Activated T-cell treated with anti-CD3 and anti-CD28 coated beads, Interleukin-2, amount 50 U/mL, for 72 hours (primary cell): ENCODE measurements at regions not wholly inside any gene's neighbourhood (a gene's known extent, or its start where the extent isn't known, plus 50 kb on each side); places are given as distances from the start of the nearest gene placed in this dataset.
"Not testable (repeated sequence)": the region's sequence is repeated elsewhere in the genome, so short reads cannot be mapped to it uniquely, and the experiment has no call there.

Source experiments
- ATAC-seq, 2 donors: fragments of 150-1000 bp; cut with Tn5 transposase; replicated peaks in 1 of 2; 2 replicates each; pipeline ENCODE4 v1.10.0; 2021; ENCODE audit warnings: moderate library complexity in 2 of 2, mild to moderate bottlenecking in 1 of 2
- DNase-seq, 2 donors: peaks; one replicate each; pipeline ENCODE4 v3.0.0; 2021 to 2022; ENCODE audit warnings: mixed read lengths in 1 of 2
- H3K27ac Mint-ChIP-seq: one replicate; pipeline ENCODE4 v1.8.0; 2022; ENCODE audit warnings: mild to moderate bottlenecking, moderate library complexity, mixed read lengths
- H3K27me3 Mint-ChIP-seq: one replicate; pipeline ENCODE4 v1.8.0; 2022; ENCODE audit warnings: low read depth, mixed read lengths
- H3K36me3 Mint-ChIP-seq, 2 donors: one replicate each; pipeline ENCODE4 v1.8.0; 2022; ENCODE audit warnings: mixed read lengths in 2 of 2, mild to moderate bottlenecking in 1 of 2; ENCODE audit not compliant: insufficient read depth in 2 of 2
- H3K4me1 Mint-ChIP-seq: one replicate; pipeline ENCODE4 v1.8.0; 2022; ENCODE audit warnings: low read depth, mixed read lengths
- H3K4me3 Mint-ChIP-seq, 2 donors: one replicate each; pipeline ENCODE4 v1.8.0; 2022; ENCODE audit warnings: mild to moderate bottlenecking in 2 of 2, mixed read lengths in 2 of 2, moderate library complexity in 2 of 2
- H3K9me3 Mint-ChIP-seq, 2 donors: one replicate each; pipeline ENCODE4 v1.8.0; 2022; ENCODE audit warnings: mixed read lengths in 2 of 2

DNA sequence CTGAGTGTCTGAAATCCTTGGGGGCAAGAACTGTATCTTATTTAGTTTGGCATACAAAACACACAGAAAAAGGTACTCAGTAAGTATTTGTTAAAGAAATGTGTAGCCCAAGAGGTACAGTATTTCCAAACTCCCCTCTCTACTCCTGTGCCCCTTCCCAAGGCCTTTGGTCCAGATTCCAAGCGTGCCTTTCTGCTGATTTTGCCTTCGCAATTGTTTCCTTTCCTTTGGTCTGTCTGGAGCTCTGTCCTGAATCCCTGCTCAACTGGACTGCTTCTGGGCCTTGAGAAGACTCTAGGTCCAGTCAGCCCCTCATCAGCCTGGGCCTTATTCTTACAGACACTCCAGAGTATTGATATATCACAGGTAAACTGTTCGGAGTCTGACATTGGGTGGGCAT, 122.2 kb upstream of the SYNCRIP start:
- Mint-ChIP-seq H3K27ac (no peak overlapping the region), H3K9me3 (no peaks in the 10 kb centered on the region), H3K4me3 (no peak overlapping the region), H3K27me3 (peaks cover 32% of the 10 kb centered on the region), H3K4me1 (no peaks in the 10 kb centered on the region), H3K36me3 (peaks cover 0 to 1% of the 10 kb centered on the region in 2 donors)
- DNase-seq (no peak), ATAC-seq (no peak)

DNA sequence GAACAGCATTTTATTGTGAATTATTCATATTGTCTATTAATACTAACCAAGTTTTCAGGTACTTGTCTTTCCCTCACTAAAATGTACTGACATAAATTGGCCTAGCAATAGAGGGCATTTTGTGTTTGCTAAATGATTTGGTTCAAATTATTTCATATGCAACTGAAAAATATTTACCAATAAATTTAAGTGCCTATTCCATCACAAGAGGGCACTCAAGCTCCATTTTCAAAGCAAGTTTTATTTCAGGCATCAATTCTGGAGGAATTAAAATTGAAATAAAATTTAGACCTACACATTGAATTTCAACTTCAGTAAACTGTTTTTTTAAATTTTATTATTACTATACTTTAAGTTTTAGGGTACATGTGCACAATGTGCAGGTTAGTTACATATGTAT, 114.3 kb upstream of the SYNCRIP start:
- no peaks in the 10 kb centered on the region for H3K9me3 Mint-ChIP-seq
- DNase-seq (no peak), ATAC-seq (no peak)
- H3K36me3 Mint-ChIP-seq: peaks cover 0 to 1% of the 10 kb centered on the region in 2 donors
- no peak overlapping the region for H3K27ac Mint-ChIP-seq
- H3K27me3 Mint-ChIP-seq: peaks cover 15% of the 10 kb centered on the region
- no peak overlapping the region for H3K4me3 Mint-ChIP-seq
- H3K4me1 Mint-ChIP-seq: no peaks in the 10 kb centered on the region

- DNase-seq (no peak), ATAC-seq (no peak)
- Mint-ChIP-seq H3K27me3 (peaks cover 11% of the 10 kb centered on the region), H3K27ac (no peak overlapping the region), H3K4me1 (no peaks in the 10 kb centered on the region), H3K4me3 (no peak overlapping the region), H3K9me3 (no peaks in the 10 kb centered on the region), H3K36me3 (no peaks in the 10 kb centered on the region)
Measured at GRCh38 chr6:85754894-85755293, 112.2 kb upstream of the SYNCRIP start.

GRCh38 chr6:85752602-85753001, 109.9 kb upstream of the SYNCRIP start:
- no peak overlapping the region for H3K4me3 Mint-ChIP-seq
- H3K4me1 Mint-ChIP-seq: no peaks in the 10 kb centered on the region
- H3K9me3 Mint-ChIP-seq: no peaks in the 10 kb centered on the region
- no peak for ATAC-seq
- no peak for DNase-seq
- peaks cover 21% of the 10 kb centered on the region for H3K27me3 Mint-ChIP-seq
- no peak overlapping the region for H3K27ac Mint-ChIP-seq
- no peaks in the 10 kb centered on the region for H3K36me3 Mint-ChIP-seq

GRCh38 chr6:85751374-85752055, 108.8 kb upstream of the SYNCRIP start:
- Mint-ChIP-seq H3K27me3 (peaks cover 21% of the 10 kb centered on the region), H3K27ac (no peak overlapping the region), H3K4me3 (no peak overlapping the region), H3K36me3 (no peaks in the 10 kb centered on the region), H3K4me1 (no peaks in the 10 kb centered on the region), H3K9me3 (no peaks in the 10 kb centered on the region)
- ATAC-seq (no peak), DNase-seq (no peak)

DNA sequence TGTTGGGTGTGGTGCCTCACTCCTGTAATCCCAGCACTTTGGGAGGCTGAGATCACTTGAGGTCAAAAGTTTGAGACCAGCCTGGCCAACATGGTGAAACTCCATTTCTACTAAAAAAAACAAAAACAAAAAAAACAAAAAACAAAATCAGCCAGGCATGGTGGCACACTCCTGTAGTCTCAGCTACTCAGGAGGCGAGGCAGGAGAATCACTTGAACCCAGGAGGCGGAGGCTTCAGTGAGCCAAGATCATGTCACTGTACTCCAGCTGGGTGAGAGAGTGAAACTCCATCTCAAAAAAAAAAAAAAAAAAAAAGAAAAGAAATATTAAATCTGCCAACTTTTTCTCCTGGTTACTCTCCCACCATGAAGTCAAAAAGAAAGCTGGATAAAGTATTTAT, 107.5 kb upstream of the SYNCRIP start:
- H3K27me3 Mint-ChIP-seq: peaks cover 21% of the 10 kb centered on the region
- H3K9me3 Mint-ChIP-seq, H3K4me3 Mint-ChIP-seq, H3K36me3 Mint-ChIP-seq, DNase-seq, H3K27ac Mint-ChIP-seq, ATAC-seq, H3K4me1 Mint-ChIP-seq: not testable (repeated sequence)

DNA sequence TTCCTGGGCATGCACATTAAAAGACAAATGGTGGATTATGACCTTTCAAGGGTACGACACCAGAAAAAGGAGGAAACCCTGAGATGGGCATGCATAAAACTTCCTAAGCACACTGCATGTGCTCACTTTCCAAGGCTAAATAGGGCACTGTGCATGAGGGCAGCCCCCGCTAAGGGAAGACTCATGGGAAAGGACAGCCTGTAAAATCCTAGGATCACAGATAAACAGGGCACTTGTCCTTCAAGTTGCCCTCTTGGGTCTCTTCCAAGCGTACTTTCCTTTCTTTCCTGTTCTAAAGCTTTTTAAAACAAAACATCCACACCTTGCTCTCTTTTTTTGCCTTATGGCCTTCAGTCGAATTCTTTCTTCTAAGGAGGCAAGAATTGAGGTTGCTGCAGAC, 106.5 kb upstream of the SYNCRIP start:
- ATAC-seq (no peak), DNase-seq (no peak)
- no peaks in the 10 kb centered on the region for H3K36me3 Mint-ChIP-seq
- no peak overlapping the region for H3K4me3 Mint-ChIP-seq
- H3K4me1 Mint-ChIP-seq: no peaks in the 10 kb centered on the region
- H3K27ac Mint-ChIP-seq: no peak overlapping the region
- H3K9me3 Mint-ChIP-seq: no peaks in the 10 kb centered on the region
- peaks cover 21% of the 10 kb centered on the region for H3K27me3 Mint-ChIP-seq

DNA sequence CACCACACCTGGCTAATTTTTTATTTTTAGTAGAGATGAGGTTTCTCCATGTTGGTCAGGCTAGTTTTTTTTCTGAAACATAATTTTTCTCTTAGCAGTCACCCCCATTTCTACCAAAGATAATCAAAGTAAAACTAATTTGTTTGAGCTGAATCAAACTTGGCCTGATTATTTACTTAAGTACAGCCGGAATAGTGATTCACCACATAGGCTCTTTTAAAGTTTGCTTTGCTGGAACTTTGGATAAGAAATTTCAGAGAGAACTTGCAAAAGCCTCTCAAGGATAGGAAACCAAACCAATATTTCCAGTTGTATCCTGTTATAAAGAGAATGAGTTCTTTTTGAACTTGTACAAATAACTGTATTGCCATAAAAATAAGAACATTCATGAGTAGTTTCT, 105.0 kb upstream of the SYNCRIP start:
- ATAC-seq: no peak

DNA sequence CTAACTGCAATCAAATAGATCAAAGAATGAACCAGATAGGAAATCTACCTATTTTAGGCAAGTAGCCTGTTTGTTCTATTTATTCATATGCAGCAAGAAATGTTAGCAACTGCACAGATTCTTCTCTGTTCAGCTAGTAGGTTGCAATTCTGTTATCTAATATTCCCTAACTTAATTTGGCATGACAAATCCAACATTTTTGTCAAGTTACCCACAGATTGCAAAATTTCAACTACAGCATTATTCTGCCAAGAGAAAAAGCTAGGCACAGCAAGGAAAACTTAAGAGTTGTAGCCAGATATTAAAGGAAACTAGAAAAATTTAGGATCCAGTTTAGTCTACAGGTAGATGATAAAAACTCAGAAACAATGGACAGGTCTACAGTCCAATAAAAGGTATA, 104.4 kb upstream of the SYNCRIP start:
- H3K27me3 Mint-ChIP-seq: peaks cover 11% of the 10 kb centered on the region
- no peaks in the 10 kb centered on the region for H3K36me3 Mint-ChIP-seq
- H3K27ac Mint-ChIP-seq: no peak overlapping the region
- no peak for ATAC-seq
- H3K4me1 Mint-ChIP-seq: no peaks in the 10 kb centered on the region
- DNase-seq: no peak
- no peaks in the 10 kb centered on the region for H3K9me3 Mint-ChIP-seq
- H3K4me3 Mint-ChIP-seq: no peak overlapping the region

More for the DNA sequence above, 105.0 kb upstream of the SYNCRIP start:
- Mint-ChIP-seq H3K4me1 (no peaks in the 10 kb centered on the region), H3K9me3 (no peaks in the 10 kb centered on the region), H3K36me3 (no peaks in the 10 kb centered on the region), H3K27ac (no peak overlapping the region), H3K4me3 (no peak overlapping the region), H3K27me3 (peaks cover 16% of the 10 kb centered on the region)
- DNase-seq: no peak

DNA sequence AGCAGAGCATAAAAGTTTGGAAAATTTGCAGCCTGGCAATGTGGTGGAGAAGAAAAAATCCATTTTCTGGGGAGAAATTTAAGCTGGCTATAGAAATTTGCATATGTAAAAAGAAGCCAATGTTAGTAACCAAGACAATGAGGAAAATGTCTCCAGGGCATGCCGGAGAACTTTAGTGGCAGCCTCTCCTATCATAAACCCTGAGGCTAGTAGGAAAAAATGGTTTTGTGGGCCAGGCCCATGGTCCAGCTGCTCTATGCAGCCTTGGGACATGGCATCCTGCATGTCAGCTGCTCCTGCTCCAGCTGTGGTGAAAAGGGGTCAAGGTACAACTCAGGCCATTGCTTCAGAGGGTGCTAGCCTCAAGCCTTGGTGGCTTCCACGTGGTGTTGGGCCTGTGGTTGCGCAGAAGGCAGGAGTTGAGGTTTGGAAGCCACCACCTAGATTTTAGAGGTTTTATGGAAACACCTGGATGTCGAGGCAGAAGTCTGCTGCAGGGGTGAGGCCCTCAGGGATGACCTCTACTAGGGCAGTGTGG, 101.8 kb upstream of the SYNCRIP start:
- Mint-ChIP-seq H3K9me3 (no peaks in the 10 kb centered on the region), H3K27ac (no peak overlapping the region), H3K36me3 (no peaks in the 10 kb centered on the region), H3K4me1 (no peaks in the 10 kb centered on the region), H3K27me3 (peaks cover 8% of the 10 kb centered on the region), H3K4me3 (no peak overlapping the region)
- DNase-seq (no peak), ATAC-seq (no peak)

DNA sequence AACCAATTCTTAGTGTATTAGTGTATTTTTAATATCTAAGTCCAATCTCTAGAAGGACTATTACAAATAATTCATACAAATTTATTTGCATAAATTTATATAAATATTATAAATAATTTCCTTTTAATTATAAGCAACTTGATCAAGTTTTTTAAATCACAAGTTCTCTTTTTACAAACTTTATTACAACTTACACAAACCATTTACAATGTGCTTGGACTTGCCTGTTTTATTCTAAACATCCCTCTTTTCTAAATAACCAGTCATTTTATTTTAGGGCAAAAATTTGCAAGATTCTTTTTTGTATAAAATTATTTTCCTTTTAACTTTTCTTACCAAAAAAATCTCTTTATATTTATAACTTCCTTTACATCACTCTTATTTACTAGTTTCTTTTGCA, 83.5 kb upstream of the SYNCRIP start:
- Mint-ChIP-seq H3K4me3 (no peak overlapping the region), H3K27me3 (no peaks in the 10 kb centered on the region)

DNA sequence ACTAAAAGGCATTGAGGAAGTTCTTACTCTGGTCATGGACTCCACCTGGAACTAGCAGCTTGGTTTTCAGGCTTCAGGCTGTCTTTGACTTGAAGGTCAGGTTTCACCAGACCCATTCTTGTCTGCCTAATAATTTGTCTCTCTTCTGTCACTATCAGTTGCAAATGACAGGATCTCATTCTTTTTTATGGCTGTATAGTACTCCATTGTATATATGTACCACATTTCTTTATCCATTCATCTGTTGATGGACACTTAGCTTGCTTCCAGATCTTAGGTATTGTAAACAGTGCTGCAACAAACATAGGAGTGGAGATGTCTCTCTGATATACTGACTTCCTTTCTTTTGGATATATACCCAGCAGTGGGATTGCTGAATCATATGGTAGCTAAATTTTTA, 73.1 kb upstream of the SYNCRIP start:
- H3K27ac Mint-ChIP-seq: no peak overlapping the region
- H3K36me3 Mint-ChIP-seq: peaks cover 2 to 3% of the 10 kb centered on the region in 2 donors
- H3K9me3 Mint-ChIP-seq: peaks cover 3 to 7% of the 10 kb centered on the region in 2 donors
- ATAC-seq (no peak), DNase-seq (no peak)
- no peaks in the 10 kb centered on the region for H3K27me3 Mint-ChIP-seq
- H3K4me3 Mint-ChIP-seq: no peak overlapping the region
- no peaks in the 10 kb centered on the region for H3K4me1 Mint-ChIP-seq

More for the DNA sequence above, 83.5 kb upstream of the SYNCRIP start:
- Mint-ChIP-seq H3K36me3 (peaks cover 0 to 6% of the 10 kb centered on the region in 2 donors), H3K4me1 (no peaks in the 10 kb centered on the region), H3K27ac (no peak overlapping the region), H3K9me3 (no peaks in the 10 kb centered on the region)
- DNase-seq (no peak), ATAC-seq (no peak)

DNA sequence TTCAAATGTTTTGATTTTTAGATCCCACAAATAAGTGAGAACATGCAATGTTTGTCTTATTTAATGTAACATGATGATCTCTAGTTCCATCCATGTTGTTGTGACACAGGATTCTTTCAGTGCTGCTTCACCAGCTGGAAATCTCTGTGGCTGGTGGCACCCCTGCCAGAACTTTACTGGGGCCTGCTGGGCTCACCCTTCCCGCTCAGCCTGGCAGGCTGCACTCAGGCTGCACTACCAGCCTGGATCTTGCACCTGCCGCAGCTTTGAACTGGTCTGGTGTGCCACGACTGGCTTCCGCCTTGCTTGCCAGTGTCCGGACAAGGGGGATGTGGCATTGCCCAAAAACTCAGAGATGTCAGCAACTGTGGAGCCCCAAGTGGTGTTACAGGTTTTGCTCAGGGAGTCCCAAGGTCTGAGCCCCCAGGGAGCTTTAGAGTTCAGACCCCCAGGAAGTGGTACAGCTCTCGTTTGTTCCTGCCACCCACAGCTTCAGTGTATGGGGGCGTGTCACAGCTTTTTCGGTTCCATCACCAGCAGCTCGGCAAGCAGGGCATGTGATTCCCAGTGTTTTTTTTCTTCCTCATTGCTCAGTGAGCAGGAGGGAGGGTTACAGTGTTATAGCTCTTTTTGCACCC, 72.3 kb upstream of the SYNCRIP start:
- ATAC-seq: no peak

More for the DNA sequence above, 72.3 kb upstream of the SYNCRIP start:
- peaks cover 3 to 9% of the 10 kb centered on the region in 2 donors for H3K9me3 Mint-ChIP-seq
- no peak overlapping the region for H3K27ac Mint-ChIP-seq
- no peaks in the 10 kb centered on the region for H3K27me3 Mint-ChIP-seq
- H3K4me3 Mint-ChIP-seq: no peak overlapping the region
- DNase-seq: no peak
- no peaks in the 10 kb centered on the region for H3K4me1 Mint-ChIP-seq
- H3K36me3 Mint-ChIP-seq: peaks cover 2 to 3% of the 10 kb centered on the region in 2 donors
